H1 (cell line): ENCODE measurements at regions not wholly inside any gene's neighbourhood (a gene's known extent, or its start where the extent isn't known, plus 50 kb on each side); places are given as distances from the start of the nearest gene placed in this dataset.
A peak's percentile ranks its signal among the peaks of the same experiment; 100 is the strongest.

Experiments
- CTCF ChIA-PET: fragments of 300-600 bp; sonication (Branson Sonifier 250); formaldehyde crosslinking; loops from one replicate; lab custom pipeline; 2021; ENCODE audit not compliant: partially characterized antibody; lab: Charles Lee
- POLR2A ChIA-PET: fragments of 300-600 bp; sonication (Branson Sonifier 250); formaldehyde crosslinking; loops from one replicate; lab custom pipeline; 2021; ENCODE audit warnings: inconsistent platforms; ENCODE audit not compliant: partially characterized antibody; lab: Charles Lee
- DNase-seq, 2 experiments: peaks; one replicate each; pipeline versions ENCODE4 v3.0.0 to v3.0.0-alpha.2; 2010 to 2022; ENCODE audit warnings: low spot score in 2 of 2, low read depth in 1 of 2, mixed read lengths in 1 of 2
- FAIRE-seq: peaks from 2 replicates; lab custom pipeline; 2011; peaks lifted over from hg19 to GRCh38; lab: Jason Lieb, UNC
- H2AFZ ChIP-seq: 2 replicates; pipeline ENCODE4 v1.8.1; 2012; ENCODE audit warnings: low read length, inconsistent platforms
- H2AK5ac ChIP-seq: 2 replicates; pipeline ENCODE4 v1.6.1; 2013; ENCODE audit warnings: low read depth, low read length
- H2BK120ac ChIP-seq: replicated peaks from 2 replicates; pipeline ENCODE3; 2013; ENCODE audit warnings: low read depth, low read length, inconsistent platforms
- H2BK12ac ChIP-seq: 2 replicates; pipeline ENCODE4 v1.6.1; 2013; ENCODE audit warnings: low read depth, low read length
- H2BK15ac ChIP-seq: 2 replicates; pipeline ENCODE4 v1.6.1; 2013; ENCODE audit warnings: low read length
- H2BK20ac ChIP-seq: 2 replicates; pipeline ENCODE4 v1.6.1; 2013; ENCODE audit warnings: low read length
- H2BK5ac ChIP-seq: 2 replicates; pipeline ENCODE4 v1.6.1; 2013; ENCODE audit warnings: low read depth, low read length
- H3K14ac ChIP-seq: 2 replicates; pipeline ENCODE4 v1.6.1; 2013; ENCODE audit warnings: inconsistent platforms; ENCODE audit not compliant: insufficient read length
- H3K18ac ChIP-seq: 2 replicates; pipeline ENCODE4 v1.6.1; 2013; ENCODE audit warnings: low read length; ENCODE audit errors: extremely low read depth
- H3K23ac ChIP-seq: 2 replicates; pipeline ENCODE4 v1.6.1; 2013; ENCODE audit warnings: inconsistent platforms; ENCODE audit not compliant: insufficient read length
- H3K23me2 ChIP-seq: 2 replicates; pipeline ENCODE4 v1.6.1; 2013; ENCODE audit warnings: low read depth, low read length
- H3K27ac ChIP-seq: 2 replicates; pipeline ENCODE4 v1.6.1; 2011; ENCODE audit warnings: low read depth, low read length, inconsistent platforms
- H3K27me3 ChIP-seq, 4 experiments: replicated peaks in 1 of 4; 1 replicate in 1 of 4; 2 replicates in 3 of 4; pipeline versions ENCODE4 v1.6.1 to v1.8.1; 2011 to 2013; ENCODE audit warnings: low read length in 3 of 4, mild to moderate bottlenecking in 3 of 4, inconsistent platforms in 2 of 4, mixed read lengths in 2 of 4, moderate library complexity in 1 of 4; ENCODE audit not compliant: control insufficient read depth in 3 of 4, insufficient read depth in 3 of 4; ENCODE audit errors: extremely low read depth in 1 of 4
- H3K36me3 ChIP-seq, 4 experiments: 2 replicates each; pipeline versions ENCODE4 v1.6.1 to v1.8.1; 2011 to 2013; ENCODE audit warnings: mild to moderate bottlenecking in 4 of 4, low read length in 3 of 4, moderate library complexity in 2 of 4, control low read depth in 1 of 4, inconsistent platforms in 1 of 4; ENCODE audit not compliant: insufficient read depth in 4 of 4, control insufficient read depth in 2 of 4
- H3K4ac ChIP-seq: replicated peaks from 2 replicates; pipeline ENCODE3; 2013; ENCODE audit warnings: low read length, low read depth, mixed read lengths, inconsistent platforms; ENCODE audit not compliant: insufficient read length
- H3K4me1 ChIP-seq, 4 experiments: replicated peaks in 1 of 4; 1 replicate in 1 of 4; 2 replicates in 3 of 4; pipeline versions ENCODE4 v1.6.1 to v1.8.1; 2011 to 2013; ENCODE audit warnings: low read length in 3 of 4, inconsistent platforms in 2 of 4, mixed read lengths in 1 of 4; ENCODE audit not compliant: insufficient read depth in 4 of 4, control insufficient read depth in 3 of 4
- H3K4me2 ChIP-seq, 2 experiments: 2 replicates each; pipeline versions ENCODE4 v1.6.1 to v1.8.1; 2011 to 2013; ENCODE audit warnings: low read depth in 2 of 2, low read length in 2 of 2, control low read depth in 1 of 2, inconsistent platforms in 1 of 2, mild to moderate bottlenecking in 1 of 2; ENCODE audit not compliant: insufficient read depth in 1 of 2
- H3K4me3 ChIP-seq, 4 experiments: fragments of 200-600, 300-600 bp in 1 of 4; sonication (generic), shearing (Covaris generic), sonication (Bioruptor Twin) in 1 of 4; 2 replicates each; pipeline versions ENCODE4 v1.5.1 to v1.8.1; 2011 to 2016; ENCODE audit warnings: low read length in 4 of 4, low read depth in 3 of 4, control low read depth in 2 of 4, inconsistent platforms in 2 of 4, mild to moderate bottlenecking in 2 of 4, mixed read lengths in 1 of 4, moderate library complexity in 1 of 4; ENCODE audit not compliant: insufficient read depth in 2 of 4; ENCODE audit errors: extremely low read depth in 1 of 4
- H3K56ac ChIP-seq: replicated peaks from 2 replicates; pipeline ENCODE3; 2013; ENCODE audit warnings: low read depth, mild to moderate bottlenecking, mixed read lengths, low read length, inconsistent platforms; ENCODE audit not compliant: insufficient read length
- H3K79me1 ChIP-seq: 2 replicates; pipeline ENCODE4 v1.6.1; 2013; ENCODE audit warnings: low read depth, low read length, control low read depth
- H3K79me2 ChIP-seq, 2 experiments: 2 replicates each; pipeline versions ENCODE4 v1.6.1 to v1.8.1; 2012 to 2013; ENCODE audit warnings: low read length in 2 of 2, mild to moderate bottlenecking in 2 of 2, inconsistent platforms in 1 of 2; ENCODE audit not compliant: insufficient read depth in 2 of 2, control insufficient read depth in 1 of 2
- H3K9ac ChIP-seq, 4 experiments: replicated peaks in 1 of 4; 1 replicate in 1 of 4; 2 replicates in 3 of 4; pipeline versions ENCODE4 v1.6.1 to v1.8.1; 2011 to 2013; ENCODE audit warnings: low read depth in 3 of 4, low read length in 3 of 4, control low read depth in 2 of 4, mild to moderate bottlenecking in 2 of 4, moderate library complexity in 2 of 4, inconsistent platforms in 1 of 4; ENCODE audit errors: extremely low read depth in 1 of 4
- H3K9me3 ChIP-seq, 2 experiments: 2 replicates each; pipeline versions ENCODE4 v1.6.1 to v1.8.1; 2012 to 2013; ENCODE audit warnings: mild to moderate bottlenecking in 2 of 2, moderate library complexity in 2 of 2, control low read depth in 1 of 2, inconsistent platforms in 1 of 2, low read depth in 1 of 2, low read length in 1 of 2, mixed read lengths in 1 of 2; ENCODE audit not compliant: insufficient read depth in 2 of 2
- H4K20me1 ChIP-seq, 2 experiments: replicated peaks in 1 of 2; 2 replicates each; pipeline versions ENCODE3 to v1.8.1; 2011 to 2013; ENCODE audit warnings: inconsistent platforms in 2 of 2, low read length in 2 of 2, mild to moderate bottlenecking in 1 of 2; ENCODE audit not compliant: insufficient read depth in 2 of 2, control insufficient read depth in 1 of 2
- H4K5ac ChIP-seq: 2 replicates; pipeline ENCODE4 v1.6.1; 2013; ENCODE audit warnings: low read length, low read depth, mixed read lengths, inconsistent platforms; ENCODE audit not compliant: insufficient read length
- H4K8ac ChIP-seq: 2 replicates; pipeline ENCODE4 v1.8.0; 2013; ENCODE audit warnings: mild to moderate bottlenecking, moderate library complexity, low read length, inconsistent platforms; ENCODE audit not compliant: insufficient read depth; ENCODE audit errors: extremely low read depth
- H4K91ac ChIP-seq: replicated peaks from 2 replicates; pipeline ENCODE3; 2013; ENCODE audit warnings: low read length, mixed read lengths, inconsistent platforms; ENCODE audit not compliant: insufficient read length
- CHD1 ChIP-seq: IDR thresholded peaks from 2 replicates; pipeline ENCODE4 v1.6.1; 2012; ENCODE audit warnings: low read depth, low read length, improper control_type of control experiment
- WGBS, 2 experiments: shearing (Covaris generic) in 1 of 2; methylation state at CpG; one replicate each; pipeline versions ENCODE4 v1.1.6 to v1.1.7; 2013 to 2015; ENCODE audit warnings: low lambda C conversion rate in 2 of 2, mixed read lengths in 2 of 2, inconsistent platforms in 1 of 2, low coverage in 1 of 2, missing lambda C conversion rate in 1 of 2; ENCODE audit not compliant: insufficient replicate concordance in 2 of 2, insufficient coverage in 1 of 2, insufficient read length in 1 of 2; ENCODE audit errors: extremely low coverage in 1 of 2, missing lambda C conversion rate in 1 of 2; 5-methylcytosine and 5-hydroxymethylcytosine counted together

DNA sequence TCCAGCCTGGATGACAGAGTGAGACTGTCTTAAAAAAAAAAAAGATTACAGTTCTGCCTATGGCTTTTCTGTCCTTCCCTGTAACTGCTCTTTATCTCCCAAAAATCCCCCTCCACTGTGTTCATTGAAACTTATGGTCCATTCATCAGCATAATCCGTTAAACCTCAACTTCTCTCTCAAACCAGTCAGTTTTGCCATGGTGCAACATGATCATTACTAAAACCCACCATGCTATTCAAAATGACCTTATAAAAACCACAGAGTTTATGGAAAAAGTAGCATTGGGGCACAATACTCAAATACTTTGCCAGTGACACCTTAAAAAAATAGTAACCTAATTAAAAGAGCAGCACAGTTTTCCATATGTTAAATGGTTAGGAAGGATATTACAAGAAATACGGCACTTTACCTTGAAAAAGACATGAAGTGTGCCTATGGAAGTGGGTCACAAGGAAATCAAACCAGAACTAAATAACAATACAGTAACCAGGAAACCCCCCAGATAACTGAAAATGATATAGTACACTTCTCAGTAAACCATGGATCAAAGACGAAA is 74.0 kb upstream of the ST8SIA6 start:
- Histone ChIP-seq H3K4me1 (no peaks in the 10 kb centered on the region), H4K20me1 (no peaks in the 10 kb centered on the region), H3K27ac (no peak overlapping the region), H4K91ac (no peak overlapping the region), H2BK120ac (no peak overlapping the region), H3K23me2 (no peaks in the 10 kb centered on the region), H2BK5ac (peak overlapping the region; percentile 89; the same call in 1 of the 2 replicates), H4K5ac (no peak overlapping the region), H2BK15ac (no peak overlapping the region), H3K23ac (no peak overlapping the region), H3K9ac (no peak overlapping the region), H2AFZ (no peak overlapping the region), H3K4ac (no peak overlapping the region), H3K79me2 (no peaks in the 10 kb centered on the region), H3K4me2 (no peak overlapping the region), H3K18ac (no peak overlapping the region), H3K79me1 (no peaks in the 10 kb centered on the region), H3K4me3 (no peak overlapping the region), H2BK12ac (no peak overlapping the region), H3K27me3 (no peaks in the 10 kb centered on the region), H4K8ac (no peak overlapping the region), H2BK20ac (no peak overlapping the region), H3K9me3 (no peaks in the 10 kb centered on the region), H3K56ac (no peak overlapping the region), H3K14ac (no peak overlapping the region), H2AK5ac (no peak overlapping the region), H3K36me3 (no peaks in the 10 kb centered on the region)
- ChIA-PET CTCF (no interaction called here), POLR2A (no interaction called here)
- no peak for DNase-seq
- WGBS, 2 experiments, result 83% methylated on average over 3 of the region's 3 CpGs; no CpG with 5 or more reads in 1 of the 2 experiments
- no peak for FAIRE-seq
- no peak for TF ChIP-seq CHD1
